ENCODE measurements at regions not wholly inside any gene's neighbourhood (a gene's known extent, or its start where the extent isn't known, plus 50 kb on each side); places are given as distances from the start of the nearest gene placed in this dataset.
A peak's percentile ranks its signal among the peaks of the same experiment; 100 is the strongest.
"Not testable (repeated sequence)": the region's sequence is repeated elsewhere in the genome, so short reads cannot be mapped to it uniquely, and the experiment has no call there.

GRCh38 chr6:74607934-74608333 lies 597.9 kb downstream of the COL12A1 start:
- peak; percentile 28 for DNase-seq

- no peak for DNase-seq
Measured at GRCh38 chr6:74607468-74607867, 598.4 kb downstream of the COL12A1 start.

GRCh38 chr6:74606582-74607071 lies 599.2 kb downstream of the COL12A1 start:
- DNase-seq: peak; percentile 95

- DNase-seq: peak; percentile 26
Measured at GRCh38 chr6:74605922-74606581, 599.8 kb downstream of the COL12A1 start.

GRCh38 chr6:74604279-74604678 lies 601.6 kb downstream of the COL12A1 start:
- DNase-seq: no peak

- no peak for DNase-seq
Measured at GRCh38 chr6:74603322-74604076, 602.4 kb downstream of the COL12A1 start.

GRCh38 chr6:74602206-74602605 lies 603.6 kb downstream of the COL12A1 start:
- no peak for DNase-seq

- peak; percentile 68 for DNase-seq
Measured at GRCh38 chr6:74598462-74599393, 607.1 kb downstream of the COL12A1 start.

- no peak for DNase-seq
Measured at GRCh38 chr6:74597840-74598239, 608.0 kb downstream of the COL12A1 start.

- peak; percentile 59 for DNase-seq
Measured at GRCh38 chr6:74597266-74597665, 608.6 kb downstream of the COL12A1 start.

GRCh38 chr6:74596588-74596987 lies 609.3 kb downstream of the COL12A1 start:
- DNase-seq: no peak

GRCh38 chr6:74594350-74594749 lies 611.5 kb downstream of the COL12A1 start:
- DNase-seq: not testable (repeated sequence)

- DNase-seq: no peak
Measured at GRCh38 chr6:74588094-74588832, 617.6 kb downstream of the COL12A1 start.

GRCh38 chr6:74587386-74587785 lies 618.5 kb downstream of the COL12A1 start:
- DNase-seq: no peak

- DNase-seq: peak; percentile 49
Measured at GRCh38 chr6:74585753-74586152, 620.1 kb downstream of the COL12A1 start.

GRCh38 chr6:74581681-74582080 lies 624.2 kb downstream of the COL12A1 start:
- DNase-seq: no peak

- no peak for DNase-seq
Measured at GRCh38 chr6:74579794-74580193, 626.1 kb downstream of the COL12A1 start.

- no peak for DNase-seq
Measured at GRCh38 chr6:74579047-74579446, 626.8 kb downstream of the COL12A1 start.

- peak; percentile 49 for DNase-seq
Measured at GRCh38 chr6:74578339-74578738, 627.5 kb downstream of the COL12A1 start.

GRCh38 chr6:74577619-74578018 lies 628.2 kb downstream of the COL12A1 start:
- DNase-seq: no peak

GRCh38 chr6:74574794-74575193 lies 631.1 kb downstream of the COL12A1 start:
- peak; percentile 30 for DNase-seq

- no peak for DNase-seq
Measured at GRCh38 chr6:74573613-74574012, 632.2 kb downstream of the COL12A1 start.
